Neural cell (in vitro differentiated cells): ENCODE measurements at regions not wholly inside any gene's neighbourhood (a gene's known extent, or its start where the extent isn't known, plus 50 kb on each side); places are given as distances from the start of the nearest gene placed in this dataset.

Experiments used
- H2AFZ ChIP-seq: fragments of 200-600, 300-800 bp; sonication (generic), shearing (Covaris generic); 2 replicates; pipeline ENCODE4 v1.6.0; 2014; ENCODE audit warnings: low read depth, mild to moderate bottlenecking, antibody characterized with exemption, low read length, moderate library complexity
- H3F3A ChIP-seq: fragments of 200-600 bp; shearing (Covaris generic); 2 replicates; pipeline ENCODE4 v1.6.1; 2016; ENCODE audit warnings: mild to moderate bottlenecking, moderate library complexity, mixed read lengths, antibody characterized with exemption, low read length; ENCODE audit not compliant: insufficient read depth, poor library complexity, severe bottlenecking
- H3K27ac ChIP-seq: fragments of 200-600, 300-800 bp; sonication (generic), shearing (Covaris generic); 2 replicates; pipeline ENCODE4 v1.5.1; 2014; ENCODE audit warnings: mild to moderate bottlenecking, low read length, moderate library complexity
- H3K27me3 ChIP-seq: fragments of 300-800, 200-600 bp; sonication (generic), shearing (Covaris generic); 2 replicates; pipeline ENCODE4 v1.6.0; 2014; ENCODE audit warnings: mild to moderate bottlenecking, low read depth, low read length, moderate library complexity; ENCODE audit not compliant: insufficient read depth
- H3K36me3 ChIP-seq: fragments of 300-800, 200-600 bp; sonication (generic), shearing (Covaris generic); 2 replicates; pipeline ENCODE4 v1.5.1; 2014; ENCODE audit warnings: mild to moderate bottlenecking, antibody characterized with exemption, low read length, moderate library complexity; ENCODE audit not compliant: insufficient read depth
- H3K4me2 ChIP-seq: fragments of 300-800, 200-600 bp; sonication (generic), shearing (Covaris generic); 2 replicates; pipeline ENCODE4 v1.6.0; 2014; ENCODE audit warnings: mild to moderate bottlenecking, low read length
- H3K4me3 ChIP-seq: fragments of 300-800, 200-600 bp; sonication (generic), shearing (Covaris generic); 2 replicates; pipeline ENCODE4 v1.5.1; 2014; ENCODE audit warnings: mild to moderate bottlenecking, low read length, moderate library complexity
- H3K79me2 ChIP-seq: fragments of 200-600 bp; shearing (Covaris generic); replicated peaks from 2 replicates; pipeline ENCODE4 v1.6.0; 2014; ENCODE audit warnings: mild to moderate bottlenecking, low read length, moderate library complexity; ENCODE audit not compliant: insufficient read depth
- H3K9ac ChIP-seq: fragments of 300-800, 200-600 bp; sonication (generic), shearing (Covaris generic); 2 replicates; pipeline ENCODE4 v1.6.1; 2016; ENCODE audit warnings: mild to moderate bottlenecking, low read length, mixed read lengths
- H3K9me2 ChIP-seq: fragments of 200-600 bp; shearing (Covaris generic); 2 replicates; pipeline ENCODE4 v1.6.1; 2016; ENCODE audit warnings: mild to moderate bottlenecking, low read length, mixed read lengths; ENCODE audit not compliant: insufficient read depth
- H3K9me3 ChIP-seq: fragments of 200-600, 300-800 bp; sonication (generic), shearing (Covaris generic); 2 replicates; pipeline ENCODE4 v1.6.1; 2016; ENCODE audit warnings: mild to moderate bottlenecking, mixed run types, low read length, moderate library complexity, mixed read lengths
- H4K20me1 ChIP-seq: fragments of 200-600 bp; shearing (Covaris generic); 2 replicates; pipeline ENCODE4 v1.6.1; 2016; ENCODE audit warnings: mild to moderate bottlenecking, mixed run types; ENCODE audit not compliant: insufficient read depth
- EP300 ChIP-seq: fragments of 450-650 bp; conservative IDR thresholded peaks from 2 replicates; pipeline ENCODE4 v1.6.1; 2014; ENCODE audit warnings: antibody characterized with exemption, mild to moderate bottlenecking, moderate library complexity; ENCODE audit not compliant: poor library complexity, severe bottlenecking
- EZH2 ChIP-seq: fragments of 200-600, 300-800 bp; shearing (Covaris generic), sonication (generic); IDR thresholded peaks from 2 replicates; pipeline ENCODE4 v1.6.1; 2014; ENCODE audit warnings: antibody characterized with exemption, low read length, borderline replicate concordance, mild to moderate bottlenecking; ENCODE audit not compliant: insufficient read depth, poor library complexity, severe bottlenecking
- MXI1 ChIP-seq: fragments of 450-650 bp; conservative IDR thresholded peaks from 2 replicates; pipeline ENCODE4 v1.6.1; 2014; ENCODE audit warnings: antibody characterized with exemption, mild to moderate bottlenecking; ENCODE audit not compliant: poor library complexity, severe bottlenecking
- POLR2AphosphoS5 ChIP-seq: IDR thresholded peaks from 2 replicates; pipeline ENCODE4 v1.6.1; 2012
- RAD21 ChIP-seq: fragments of 450-650 bp; conservative IDR thresholded peaks from 2 replicates; pipeline ENCODE4 v1.6.1; 2014; ENCODE audit warnings: antibody characterized with exemption, mild to moderate bottlenecking, moderate library complexity
- REST ChIP-seq: IDR thresholded peaks from 2 replicates; pipeline ENCODE4 v1.6.1; 2012; ENCODE audit warnings: borderline replicate concordance
- SMC3 ChIP-seq: fragments of 450-650 bp; conservative IDR thresholded peaks from 2 replicates; pipeline ENCODE4 v1.6.1; 2014; ENCODE audit warnings: antibody characterized with exemption, mild to moderate bottlenecking, moderate library complexity; ENCODE audit not compliant: poor library complexity
- TAF1 ChIP-seq: IDR thresholded peaks from 2 replicates; pipeline ENCODE4 v1.6.1; 2012; ENCODE audit warnings: low read depth
- TF ChIP-seq, protein P1 (sequence below): fragments of 450-650 bp; IDR thresholded peaks from 2 replicates; pipeline ENCODE4 v1.5.1; 2014; ENCODE audit warnings: antibody characterized with exemption, mild to moderate bottlenecking, moderate library complexity; ENCODE audit not compliant: poor library complexity, severe bottlenecking

- no peaks in the 10 kb centered on the region for H3K27me3 ChIP-seq
- no peaks in the 10 kb centered on the region for H3K9me2 ChIP-seq
- H3K36me3 ChIP-seq: no peaks in the 10 kb centered on the region
- H3K9ac ChIP-seq: no peak overlapping the region
- H4K20me1 ChIP-seq: no peaks in the 10 kb centered on the region
- no peak overlapping the region for H2AFZ ChIP-seq
- no peaks in the 10 kb centered on the region for H3K79me2 ChIP-seq
- H3K4me3 ChIP-seq: no peak overlapping the region
- no peak overlapping the region for H3K4me2 ChIP-seq
- no peaks in the 10 kb centered on the region for H3F3A ChIP-seq
- TF ChIP-seq REST (no peak), POLR2AphosphoS5 (no peak), EP300 (no peak), MXI1 (no peak), EZH2 (no peak), TAF1 (no peak), SMC3 (no peak)
- no peaks in the 10 kb centered on the region for H3K9me3 ChIP-seq
- no peak overlapping the region for H3K27ac ChIP-seq
Observed at GRCh38 chr4:62269918-62270317, 1069.8 kb downstream of the ADGRL3 start.

DNA sequence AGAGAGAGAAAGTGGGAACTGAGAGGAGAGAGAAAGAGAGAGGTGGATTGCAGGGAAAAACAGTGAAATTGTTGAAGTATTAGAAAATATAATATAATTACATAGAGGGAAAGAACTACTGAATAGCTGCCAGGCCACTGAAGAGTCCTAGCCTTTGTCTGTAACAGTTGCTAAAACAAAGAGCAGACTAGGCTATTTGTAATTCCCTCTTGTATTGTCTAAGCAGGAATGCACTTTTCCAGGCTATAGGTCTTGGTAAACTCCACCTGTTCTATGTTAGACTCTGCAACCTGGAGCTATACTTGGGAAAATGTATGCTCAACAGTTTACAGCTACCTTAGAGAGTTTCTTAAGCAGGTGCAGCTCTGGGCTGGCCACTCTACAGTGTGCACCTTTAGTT is 1063.3 kb downstream of the ADGRL3 start:
- H3K9me3 ChIP-seq: no peaks in the 10 kb centered on the region
- no peak overlapping the region for H3K9ac ChIP-seq
- no peaks in the 10 kb centered on the region for H3K79me2 ChIP-seq
- H3K27me3 ChIP-seq: no peaks in the 10 kb centered on the region
- H4K20me1 ChIP-seq: no peaks in the 10 kb centered on the region
- H3K4me2 ChIP-seq: no peak overlapping the region
- H3K27ac ChIP-seq: no peak overlapping the region
- H3K9me2 ChIP-seq: no peaks in the 10 kb centered on the region
- H2AFZ ChIP-seq: no peak overlapping the region
- no peak for TF ChIP-seq RAD21
- TF ChIP-seq EP300: no peak
- no peak for TF ChIP-seq EZH2
- TF ChIP-seq MXI1: no peak
- no peak for TF ChIP-seq SMC3
- no peak for TF ChIP-seq REST
- TF ChIP-seq, protein P1, sequence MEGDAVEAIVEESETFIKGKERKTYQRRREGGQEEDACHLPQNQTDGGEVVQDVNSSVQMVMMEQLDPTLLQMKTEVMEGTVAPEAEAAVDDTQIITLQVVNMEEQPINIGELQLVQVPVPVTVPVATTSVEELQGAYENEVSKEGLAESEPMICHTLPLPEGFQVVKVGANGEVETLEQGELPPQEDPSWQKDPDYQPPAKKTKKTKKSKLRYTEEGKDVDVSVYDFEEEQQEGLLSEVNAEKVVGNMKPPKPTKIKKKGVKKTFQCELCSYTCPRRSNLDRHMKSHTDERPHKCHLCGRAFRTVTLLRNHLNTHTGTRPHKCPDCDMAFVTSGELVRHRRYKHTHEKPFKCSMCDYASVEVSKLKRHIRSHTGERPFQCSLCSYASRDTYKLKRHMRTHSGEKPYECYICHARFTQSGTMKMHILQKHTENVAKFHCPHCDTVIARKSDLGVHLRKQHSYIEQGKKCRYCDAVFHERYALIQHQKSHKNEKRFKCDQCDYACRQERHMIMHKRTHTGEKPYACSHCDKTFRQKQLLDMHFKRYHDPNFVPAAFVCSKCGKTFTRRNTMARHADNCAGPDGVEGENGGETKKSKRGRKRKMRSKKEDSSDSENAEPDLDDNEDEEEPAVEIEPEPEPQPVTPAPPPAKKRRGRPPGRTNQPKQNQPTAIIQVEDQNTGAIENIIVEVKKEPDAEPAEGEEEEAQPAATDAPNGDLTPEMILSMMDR: no peak
- TF ChIP-seq POLR2AphosphoS5: no peak
- no peak for TF ChIP-seq TAF1
- H3K36me3 ChIP-seq: no peaks in the 10 kb centered on the region
- no peaks in the 10 kb centered on the region for H3F3A ChIP-seq
- H3K4me3 ChIP-seq: no peak overlapping the region
